ENCODE measurements at regions not wholly inside any gene's neighbourhood (a gene's known extent, or its start where the extent isn't known, plus 50 kb on each side); places are given as distances from the start of the nearest gene placed in this dataset.

GRCh38 chr17:63381101-63381729 is 64.9 kb downstream of the CYB561 start:
- Histone ChIP-seq H3K36me3 (peaks cover 0 to 15% (median 3%) of the 10 kb centered on the region in 4 donors), H3K4me1 (peaks cover 0 to 6% (median 0%) of the 10 kb centered on the region in 4 donors), H3K9me3 (no peaks in the 10 kb centered on the region), H3K4me3 (no peak overlapping the region), H3K27ac (replicated peaks in 1 of 4) (no peak overlapping the region), H3K27me3 (no peaks in the 10 kb centered on the region)
- WGBS, result 79% methylated on average over 4 of the region's 4 CpGs
- TF ChIP-seq POLR2AphosphoS5 (IDR thresholded peaks at IDR 0.05), result no peak
- no peak for TF ChIP-seq CTCF (IDR thresholded peaks at IDR 0.05)
- TF ChIP-seq EP300 (IDR thresholded peaks at IDR 0.05), result no peak
- TF ChIP-seq POLR2A (IDR thresholded peaks at IDR 0.05; ENCODE audit: low read depth), result no peak
- DNase-seq (ENCODE audit: extremely low spot score), result no peak
- intact Hi-C loops (cut with DNase I), result no loop called here

- TF ChIP-seq EP300 (IDR thresholded peaks at IDR 0.05), result no peak
- TF ChIP-seq POLR2AphosphoS5 (IDR thresholded peaks at IDR 0.05), result no peak
- TF ChIP-seq POLR2A (IDR thresholded peaks at IDR 0.05; ENCODE audit: low read depth), result no peak
- TF ChIP-seq CTCF (IDR thresholded peaks at IDR 0.05), result no peak
- DNase-seq (ENCODE audit: extremely low spot score), result no peak
- H3K4me3 ChIP-seq, result no peak overlapping the region
- WGBS, result 94% methylated on average over 2 of the region's 2 CpGs
- no peak overlapping the region for H3K27ac ChIP-seq (replicated peaks in 1 of 4)
- H3K27me3 ChIP-seq, result no peaks in the 10 kb centered on the region
- H3K4me1 ChIP-seq, result peaks cover 0 to 6% (median 0%) of the 10 kb centered on the region in 4 donors
- intact Hi-C loops (cut with DNase I), result no loop called here
- peaks cover 0 to 15% (median 3%) of the 10 kb centered on the region in 4 donors for H3K36me3 ChIP-seq
- H3K9me3 ChIP-seq, result no peaks in the 10 kb centered on the region
Observed at GRCh38 chr17:63382136-63382535, 64.0 kb downstream of the CYB561 start.
